GM21717 (cell line): ENCODE measurements at regions not wholly inside any gene's neighbourhood (a gene's known extent, or its start where the extent isn't known, plus 50 kb on each side); places are given as distances from the start of the nearest gene placed in this dataset.

Source experiments
- ATAC-seq: cut with Tn5 transposase; IDR thresholded peaks from one replicate; pipeline ENCODE4 v1.9.1; 2021; ENCODE audit warnings: mild to moderate bottlenecking, moderate library complexity; ENCODE audit not compliant: unreplicated experiment

GRCh38 chr9:87275047-87275725 is 222.5 kb upstream of the DAPK1 start:
- no peak for ATAC-seq

GRCh38 chr9:87276327-87276841 is 221.3 kb upstream of the DAPK1 start:
- no peak for ATAC-seq

- ATAC-seq, result no peak
Measured at GRCh38 chr9:87276851-87277261, 220.8 kb upstream of the DAPK1 start.

GRCh38 chr9:87277346-87277745 is 220.3 kb upstream of the DAPK1 start:
- no peak for ATAC-seq

- ATAC-seq, result no peak
Measured at GRCh38 chr9:87278971-87279733, 218.5 kb upstream of the DAPK1 start.

GRCh38 chr9:87280421-87280820 is 217.2 kb upstream of the DAPK1 start:
- ATAC-seq, result no peak

GRCh38 chr9:87282538-87282937 is 215.1 kb upstream of the DAPK1 start:
- ATAC-seq, result no peak

GRCh38 chr9:87283585-87283984 is 214.1 kb upstream of the DAPK1 start:
- ATAC-seq, result no peak

GRCh38 chr9:87285183-87285850 is 212.3 kb upstream of the DAPK1 start:
- no peak for ATAC-seq

- no peak for ATAC-seq
Measured at GRCh38 chr9:87286506-87286905, 211.2 kb upstream of the DAPK1 start.

- no peak for ATAC-seq
Measured at GRCh38 chr9:87290241-87291052, 207.2 kb upstream of the DAPK1 start.

GRCh38 chr9:87292449-87293191 is 205.0 kb upstream of the DAPK1 start:
- no peak for ATAC-seq

GRCh38 chr9:87294126-87294525 is 203.5 kb upstream of the DAPK1 start:
- no peak for ATAC-seq

- no peak for ATAC-seq
Measured at GRCh38 chr9:87300915-87301314, 196.8 kb upstream of the DAPK1 start.

- no peak for ATAC-seq
Measured at GRCh38 chr9:87301371-87301770, 196.3 kb upstream of the DAPK1 start.

GRCh38 chr9:87305151-87305550 is 192.5 kb upstream of the DAPK1 start:
- ATAC-seq, result no peak

GRCh38 chr9:87306006-87306405 is 191.7 kb upstream of the DAPK1 start:
- no peak for ATAC-seq

- ATAC-seq, result no peak
Measured at GRCh38 chr9:87307848-87308247, 189.8 kb upstream of the DAPK1 start.

- no peak for ATAC-seq
Measured at GRCh38 chr9:87309236-87309635, 188.4 kb upstream of the DAPK1 start.

GRCh38 chr9:87310827-87311523 is 186.7 kb upstream of the DAPK1 start:
- ATAC-seq, result no peak
